ENCODE measurements at regions not wholly inside any gene's neighbourhood (a gene's known extent, or its start where the extent isn't known, plus 50 kb on each side); places are given as distances from the start of the nearest gene placed in this dataset.

DNA sequence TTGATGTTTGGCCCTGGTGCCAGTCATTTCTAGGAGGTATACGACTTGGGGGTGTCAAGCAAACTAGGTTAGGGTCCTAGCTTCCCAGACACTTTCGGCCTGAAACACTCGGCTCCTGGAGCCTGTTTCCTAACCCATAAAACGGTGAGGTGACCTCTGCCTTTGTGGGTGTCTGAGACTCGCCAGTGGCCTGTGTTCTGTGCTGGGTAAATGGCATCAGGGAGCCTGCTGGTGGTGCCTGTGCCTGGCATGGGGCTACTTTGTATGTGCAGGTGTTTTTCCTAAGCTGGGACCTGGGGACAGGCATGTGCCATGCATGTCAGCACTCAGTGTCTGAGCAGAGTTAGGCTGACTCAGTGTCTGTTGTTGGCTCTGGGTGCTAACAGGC, 139.2 kb downstream of the GLI2 start:
- Histone ChIP-seq H3K4me1 (ENCODE audit: control insufficient read depth, insufficient read depth, low read length, unreplicated experiment) (no peaks in the 10 kb centered on the region), H2AFZ (ENCODE audit: low read length, unreplicated experiment) (no peak overlapping the region), H3K36me3 (ENCODE audit: insufficient read depth, low read length) (no peaks in the 10 kb centered on the region), H3K4me3 (ENCODE audit: low read depth, low read length) (no peak overlapping the region), H3K27ac (ENCODE audit: low read depth, low read length) (no peak overlapping the region), H3K27me3 (ENCODE audit: insufficient read depth, low read length) (no peaks in the 10 kb centered on the region), H3K79me2 (ENCODE audit: control insufficient read depth, insufficient read depth, low read length, unreplicated experiment) (peaks cover 55% of the 10 kb centered on the region)

DNA sequence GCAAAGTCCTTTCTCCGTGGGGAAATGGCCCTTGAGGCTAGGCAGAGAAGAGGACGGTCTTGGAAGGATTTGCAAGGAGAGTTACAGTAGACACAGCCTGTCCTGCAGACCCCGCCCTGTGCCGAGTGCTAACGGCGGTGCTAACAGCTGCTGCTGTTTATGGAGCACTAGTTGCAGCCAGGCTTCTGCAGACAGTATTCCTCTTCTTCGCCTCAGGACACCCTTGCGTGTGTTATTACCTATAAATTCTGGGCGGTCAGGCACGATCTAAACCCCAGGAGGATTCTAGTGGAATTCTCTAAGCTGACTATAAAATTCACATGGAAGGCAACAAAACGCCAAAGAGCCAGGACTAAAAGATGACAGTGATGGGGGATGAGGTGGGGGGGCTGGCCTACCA, 139.8 kb downstream of the GLI2 start:
- no peaks in the 10 kb centered on the region for H3K36me3 ChIP-seq (ENCODE audit: insufficient read depth, low read length)
- H3K4me3 ChIP-seq (ENCODE audit: low read depth, low read length): no peak overlapping the region
- H3K4me1 ChIP-seq (ENCODE audit: control insufficient read depth, insufficient read depth, low read length, unreplicated experiment): no peaks in the 10 kb centered on the region
- H3K79me2 ChIP-seq (ENCODE audit: control insufficient read depth, insufficient read depth, low read length, unreplicated experiment): peaks cover 52% of the 10 kb centered on the region
- no peak overlapping the region for H2AFZ ChIP-seq (ENCODE audit: low read length, unreplicated experiment)
- H3K27ac ChIP-seq (ENCODE audit: low read depth, low read length): no peak overlapping the region
- H3K27me3 ChIP-seq (ENCODE audit: insufficient read depth, low read length): no peaks in the 10 kb centered on the region

DNA sequence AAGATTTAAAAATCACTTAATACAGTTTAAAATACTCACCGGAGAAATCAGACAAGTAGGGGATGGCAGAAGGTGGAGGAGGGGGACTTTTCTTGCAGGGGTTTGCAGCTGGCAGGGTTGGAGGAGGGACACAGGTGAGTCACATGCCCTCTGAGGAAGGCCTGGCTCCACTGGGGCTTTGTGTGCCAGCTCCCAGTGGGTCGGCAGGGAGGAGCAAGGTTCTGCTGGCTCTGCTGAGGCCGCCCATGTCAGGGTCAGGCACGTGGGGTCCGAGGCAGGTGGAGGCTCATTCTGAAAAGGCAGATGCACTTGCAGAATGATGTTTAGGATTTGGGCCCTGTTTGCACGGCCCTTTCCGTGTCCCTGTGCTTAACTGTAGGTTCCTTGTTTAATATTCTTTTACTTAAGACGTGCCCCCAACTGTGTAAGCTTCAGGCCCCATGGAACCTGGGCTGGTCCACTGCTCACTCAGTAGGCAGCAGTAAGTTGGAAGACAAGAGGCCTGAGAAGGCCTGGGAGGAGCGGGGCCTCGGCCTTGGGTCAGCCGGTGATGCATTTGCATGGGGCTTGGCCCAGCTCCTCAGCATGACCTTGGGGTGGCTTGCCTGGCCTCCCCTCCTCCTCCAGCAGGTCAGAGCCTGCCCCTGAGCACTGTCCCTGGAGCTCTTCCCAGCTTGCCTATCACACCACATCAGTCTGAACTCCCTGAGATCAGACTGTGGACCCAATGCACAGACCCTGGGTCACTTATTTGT, 141.0 kb downstream of the GLI2 start:
- Histone ChIP-seq H3K36me3 (ENCODE audit: insufficient read depth, low read length) (no peaks in the 10 kb centered on the region), H3K79me2 (ENCODE audit: control insufficient read depth, insufficient read depth, low read length, unreplicated experiment) (peaks cover 50% of the 10 kb centered on the region), H3K4me1 (ENCODE audit: control insufficient read depth, insufficient read depth, low read length, unreplicated experiment) (no peaks in the 10 kb centered on the region), H3K27ac (ENCODE audit: low read depth, low read length) (no peak overlapping the region), H3K27me3 (ENCODE audit: insufficient read depth, low read length) (no peaks in the 10 kb centered on the region), H2AFZ (ENCODE audit: low read length, unreplicated experiment) (no peak overlapping the region), H3K4me3 (ENCODE audit: low read depth, low read length) (no peak overlapping the region)

DNA sequence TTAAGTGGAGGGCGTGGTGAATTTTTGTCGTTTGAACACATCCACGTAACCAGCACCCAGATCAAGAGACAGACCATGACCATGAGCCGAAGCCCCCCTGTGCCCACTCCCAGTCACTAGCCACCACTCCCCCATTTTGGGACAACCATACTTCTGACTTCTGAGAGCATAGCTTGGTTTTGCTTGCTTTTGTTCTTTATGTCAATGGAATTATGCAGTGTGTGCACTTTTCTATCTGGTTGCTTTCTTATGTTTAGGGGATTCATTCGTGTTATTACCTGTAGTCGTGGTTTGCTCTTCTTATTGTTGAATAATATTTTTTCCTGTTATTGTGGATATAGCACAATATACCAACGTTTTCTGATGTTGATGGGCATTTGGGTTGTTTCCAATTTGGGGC, 141.7 kb downstream of the GLI2 start:
- Histone ChIP-seq H3K4me1 (ENCODE audit: control insufficient read depth, insufficient read depth, low read length, unreplicated experiment) (no peaks in the 10 kb centered on the region), H3K79me2 (ENCODE audit: control insufficient read depth, insufficient read depth, low read length, unreplicated experiment) (peaks cover 44% of the 10 kb centered on the region), H2AFZ (ENCODE audit: low read length, unreplicated experiment) (no peak overlapping the region), H3K36me3 (ENCODE audit: insufficient read depth, low read length) (no peaks in the 10 kb centered on the region), H3K27me3 (ENCODE audit: insufficient read depth, low read length) (no peaks in the 10 kb centered on the region), H3K4me3 (ENCODE audit: low read depth, low read length) (no peak overlapping the region), H3K27ac (ENCODE audit: low read depth, low read length) (no peak overlapping the region)

DNA sequence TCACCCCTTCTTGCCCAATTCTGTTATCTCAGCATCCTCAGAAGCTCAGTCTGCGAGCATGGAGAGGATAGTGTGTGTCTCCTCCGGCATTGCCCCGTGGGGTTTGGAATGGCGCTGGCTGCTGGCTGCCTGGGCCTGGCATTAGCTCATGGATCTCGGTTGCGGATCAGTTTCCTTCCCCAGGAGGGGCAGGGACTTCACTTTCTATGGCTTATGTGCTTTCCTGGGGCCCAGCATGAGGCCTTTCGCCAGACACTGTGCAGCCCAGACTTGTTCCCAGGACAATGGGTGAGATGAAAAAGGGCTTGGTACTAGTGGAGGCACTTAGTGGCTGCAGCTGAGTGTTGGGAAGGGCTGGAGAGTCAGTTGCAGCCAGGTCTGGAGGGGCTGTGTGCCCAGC, 143.3 kb downstream of the GLI2 start:
- Histone ChIP-seq H3K79me2 (ENCODE audit: control insufficient read depth, insufficient read depth, low read length, unreplicated experiment) (peaks cover 38% of the 10 kb centered on the region), H3K4me1 (ENCODE audit: control insufficient read depth, insufficient read depth, low read length, unreplicated experiment) (no peaks in the 10 kb centered on the region), H3K36me3 (ENCODE audit: insufficient read depth, low read length) (no peaks in the 10 kb centered on the region), H2AFZ (ENCODE audit: low read length, unreplicated experiment) (no peak overlapping the region), H3K27me3 (ENCODE audit: insufficient read depth, low read length) (no peaks in the 10 kb centered on the region), H3K27ac (ENCODE audit: low read depth, low read length) (no peak overlapping the region), H3K4me3 (ENCODE audit: low read depth, low read length) (no peak overlapping the region)

DNA sequence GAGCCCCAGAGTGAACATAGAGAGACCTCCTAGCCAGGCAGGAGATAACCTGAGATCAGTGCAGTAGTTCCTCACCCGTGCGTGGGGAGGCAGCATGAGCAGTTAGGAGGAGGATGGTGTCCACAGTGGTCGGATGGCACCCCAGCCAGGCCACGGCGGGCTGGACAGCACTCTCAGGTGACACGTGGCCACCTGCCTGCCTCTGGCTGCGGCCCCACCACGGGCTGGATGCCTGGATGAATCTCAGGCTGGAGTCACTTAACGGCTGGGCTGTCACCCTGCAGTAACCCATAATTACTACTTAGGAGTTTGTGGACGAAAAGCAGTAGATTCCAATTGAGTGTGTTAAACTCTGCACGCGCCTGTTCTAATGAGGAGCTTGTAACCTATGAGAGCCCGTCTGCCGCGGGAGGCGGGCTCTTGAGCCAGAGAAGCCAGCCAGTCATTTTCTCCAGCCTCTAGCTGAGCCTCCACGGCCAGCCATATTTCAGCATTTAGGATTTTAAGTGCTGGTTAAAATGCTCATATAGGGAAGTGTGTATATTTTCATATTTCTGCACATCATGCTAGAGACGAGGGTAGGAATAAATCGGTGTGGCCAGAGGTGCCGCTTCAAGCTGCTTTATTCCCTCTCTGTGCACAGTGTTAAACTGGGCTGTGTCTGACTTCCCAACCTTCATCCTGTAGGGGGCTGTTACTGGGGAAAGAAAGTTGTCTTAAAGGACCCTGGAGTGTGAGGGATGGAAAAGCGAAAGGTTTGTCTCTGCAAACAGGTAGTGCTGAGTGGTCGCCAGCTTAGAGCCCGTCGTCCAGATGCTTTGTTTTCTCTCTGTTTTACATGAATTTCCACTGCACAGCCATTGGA, 144.0 kb downstream of the GLI2 start:
- Histone ChIP-seq H3K4me1 (ENCODE audit: control insufficient read depth, insufficient read depth, low read length, unreplicated experiment) (no peaks in the 10 kb centered on the region), H3K79me2 (ENCODE audit: control insufficient read depth, insufficient read depth, low read length, unreplicated experiment) (peaks cover 35% of the 10 kb centered on the region), H3K36me3 (ENCODE audit: insufficient read depth, low read length) (no peaks in the 10 kb centered on the region), H2AFZ (ENCODE audit: low read length, unreplicated experiment) (no peak overlapping the region), H3K27me3 (ENCODE audit: insufficient read depth, low read length) (no peaks in the 10 kb centered on the region), H3K4me3 (ENCODE audit: low read depth, low read length) (no peak overlapping the region), H3K27ac (ENCODE audit: low read depth, low read length) (no peak overlapping the region)

DNA sequence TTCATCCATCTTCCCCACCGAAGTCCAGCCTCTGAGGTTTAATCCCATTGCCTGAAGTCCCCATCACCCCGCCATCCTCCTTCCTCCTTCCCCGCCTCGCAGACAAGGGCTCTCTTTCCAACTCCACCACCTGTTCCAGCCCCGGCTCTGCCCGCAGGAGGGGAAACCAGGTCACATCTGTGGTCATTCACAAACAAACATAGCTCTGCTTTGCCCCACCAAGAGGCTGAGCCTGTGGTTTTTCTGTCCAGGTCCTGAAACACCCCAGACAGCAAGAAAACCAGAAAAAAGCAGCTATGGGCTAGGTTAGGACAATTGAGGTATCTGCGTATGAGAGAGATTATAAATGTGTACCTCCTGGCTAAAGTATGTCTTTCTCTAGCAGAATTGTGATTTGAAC, 144.7 kb downstream of the GLI2 start:
- H2AFZ ChIP-seq (ENCODE audit: low read length, unreplicated experiment): no peak overlapping the region
- no peak overlapping the region for H3K4me3 ChIP-seq (ENCODE audit: low read depth, low read length)
- no peaks in the 10 kb centered on the region for H3K4me1 ChIP-seq (ENCODE audit: control insufficient read depth, insufficient read depth, low read length, unreplicated experiment)
- H3K79me2 ChIP-seq (ENCODE audit: control insufficient read depth, insufficient read depth, low read length, unreplicated experiment): peaks cover 28% of the 10 kb centered on the region
- H3K27me3 ChIP-seq (ENCODE audit: insufficient read depth, low read length): no peaks in the 10 kb centered on the region
- H3K27ac ChIP-seq (ENCODE audit: low read depth, low read length): no peak overlapping the region
- H3K36me3 ChIP-seq (ENCODE audit: insufficient read depth, low read length): no peaks in the 10 kb centered on the region

DNA sequence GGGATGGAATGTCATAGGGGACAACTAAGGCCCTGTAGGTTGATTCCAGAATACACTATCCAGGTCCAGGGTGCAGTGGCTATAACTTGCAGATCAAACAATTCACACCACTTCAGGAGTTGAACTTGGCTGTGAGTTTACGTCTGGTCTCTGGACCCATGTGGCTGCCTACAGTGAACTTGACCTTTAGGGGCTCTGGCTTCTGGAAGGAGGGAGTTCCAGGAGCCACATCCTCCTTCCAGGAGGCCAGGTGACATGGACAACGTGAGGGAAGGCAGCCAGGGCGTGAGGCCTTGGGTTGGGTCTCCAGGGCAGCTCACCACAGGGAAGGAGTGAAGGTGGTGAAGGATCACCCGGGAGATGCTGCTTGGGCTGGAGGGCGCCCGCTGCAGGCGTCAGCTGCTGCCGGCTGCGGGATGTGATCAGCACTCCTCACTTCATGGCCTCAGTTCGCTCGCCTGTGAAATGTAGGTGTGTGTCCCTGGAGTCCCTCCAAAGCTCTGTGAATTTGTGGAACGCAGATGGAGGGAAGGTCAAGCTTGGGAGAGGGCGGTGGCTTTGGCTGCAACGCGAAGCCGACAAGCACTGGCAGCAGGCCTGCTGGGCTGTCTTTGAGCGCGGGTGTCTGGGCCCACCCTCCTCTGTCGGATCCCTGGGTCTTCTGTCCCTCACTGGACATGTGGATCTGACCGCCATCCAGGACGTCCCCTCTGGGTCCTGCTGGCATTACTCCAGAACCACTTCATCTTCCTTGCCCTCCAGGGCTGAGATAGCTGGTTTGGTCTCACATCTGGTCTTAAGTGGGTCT, 146.5 kb downstream of the GLI2 start:
- H3K4me1 ChIP-seq (ENCODE audit: control insufficient read depth, insufficient read depth, low read length, unreplicated experiment): no peaks in the 10 kb centered on the region
- H3K27ac ChIP-seq (ENCODE audit: low read depth, low read length): no peak overlapping the region
- no peaks in the 10 kb centered on the region for H3K27me3 ChIP-seq (ENCODE audit: insufficient read depth, low read length)
- no peak overlapping the region for H2AFZ ChIP-seq (ENCODE audit: low read length, unreplicated experiment)
- no peaks in the 10 kb centered on the region for H3K36me3 ChIP-seq (ENCODE audit: insufficient read depth, low read length)
- no peak overlapping the region for H3K4me3 ChIP-seq (ENCODE audit: low read depth, low read length)
- peaks cover 23% of the 10 kb centered on the region for H3K79me2 ChIP-seq (ENCODE audit: control insufficient read depth, insufficient read depth, low read length, unreplicated experiment)

DNA sequence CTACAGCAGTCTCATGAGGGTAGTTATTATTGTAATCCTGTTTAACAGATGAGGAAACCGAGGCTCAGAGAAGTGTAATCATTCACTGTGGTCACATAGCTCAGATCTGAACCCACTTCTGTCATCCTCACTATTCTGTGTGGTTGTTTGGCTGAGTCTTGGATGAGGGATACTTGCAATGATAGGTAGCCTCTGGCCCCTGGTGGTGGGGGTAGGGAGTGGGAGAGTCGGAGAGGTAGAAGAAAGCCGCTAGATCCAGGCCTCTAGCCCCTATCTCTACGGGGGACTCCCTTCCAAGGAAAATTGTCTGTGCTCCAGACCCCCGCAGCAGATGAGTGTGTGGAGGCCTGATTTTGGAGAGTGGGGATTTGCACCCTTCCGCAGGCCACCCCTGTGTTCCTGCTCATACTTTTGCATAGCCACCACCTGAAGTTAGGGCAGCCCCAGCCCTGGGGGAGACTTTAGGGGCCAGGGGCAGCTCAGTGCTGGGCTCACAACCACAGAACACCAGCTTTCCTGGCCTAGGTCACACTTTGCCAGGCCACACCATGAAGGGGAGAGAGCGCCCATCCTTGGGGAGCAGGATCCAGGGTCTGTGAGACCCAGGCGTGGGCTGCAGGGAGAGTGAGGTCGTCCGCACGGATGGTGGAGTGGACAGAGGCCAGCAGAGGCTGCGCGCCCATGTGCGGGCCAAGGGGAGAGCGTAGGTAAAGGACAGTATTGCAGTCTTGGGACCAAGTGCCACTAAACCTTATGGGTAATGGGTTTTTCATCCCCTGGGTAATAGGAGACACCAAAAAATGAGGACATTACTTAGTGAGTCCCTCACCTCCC, 148.2 kb downstream of the GLI2 start:
- Histone ChIP-seq H3K79me2 (ENCODE audit: control insufficient read depth, insufficient read depth, low read length, unreplicated experiment) (peaks cover 15% of the 10 kb centered on the region), H3K27ac (ENCODE audit: low read depth, low read length) (no peak overlapping the region), H3K27me3 (ENCODE audit: insufficient read depth, low read length) (no peaks in the 10 kb centered on the region), H2AFZ (ENCODE audit: low read length, unreplicated experiment) (no peak overlapping the region), H3K36me3 (ENCODE audit: insufficient read depth, low read length) (no peaks in the 10 kb centered on the region), H3K4me3 (ENCODE audit: low read depth, low read length) (no peak overlapping the region), H3K4me1 (ENCODE audit: control insufficient read depth, insufficient read depth, low read length, unreplicated experiment) (no peaks in the 10 kb centered on the region)

Measured in ACC112 (cell line).